ENCODE measurements at regions not wholly inside any gene's neighbourhood (a gene's known extent, or its start where the extent isn't known, plus 50 kb on each side); places are given as distances from the start of the nearest gene placed in this dataset.

GRCh38 chr11:80529726-80530125 is 1088.9 kb upstream of the TENM4 start:
- ATAC-seq, result no peak
- no peak for TF ChIP-seq RARB (CRISPR knock-in tag; IDR thresholded peaks at IDR 0.05)

DNA sequence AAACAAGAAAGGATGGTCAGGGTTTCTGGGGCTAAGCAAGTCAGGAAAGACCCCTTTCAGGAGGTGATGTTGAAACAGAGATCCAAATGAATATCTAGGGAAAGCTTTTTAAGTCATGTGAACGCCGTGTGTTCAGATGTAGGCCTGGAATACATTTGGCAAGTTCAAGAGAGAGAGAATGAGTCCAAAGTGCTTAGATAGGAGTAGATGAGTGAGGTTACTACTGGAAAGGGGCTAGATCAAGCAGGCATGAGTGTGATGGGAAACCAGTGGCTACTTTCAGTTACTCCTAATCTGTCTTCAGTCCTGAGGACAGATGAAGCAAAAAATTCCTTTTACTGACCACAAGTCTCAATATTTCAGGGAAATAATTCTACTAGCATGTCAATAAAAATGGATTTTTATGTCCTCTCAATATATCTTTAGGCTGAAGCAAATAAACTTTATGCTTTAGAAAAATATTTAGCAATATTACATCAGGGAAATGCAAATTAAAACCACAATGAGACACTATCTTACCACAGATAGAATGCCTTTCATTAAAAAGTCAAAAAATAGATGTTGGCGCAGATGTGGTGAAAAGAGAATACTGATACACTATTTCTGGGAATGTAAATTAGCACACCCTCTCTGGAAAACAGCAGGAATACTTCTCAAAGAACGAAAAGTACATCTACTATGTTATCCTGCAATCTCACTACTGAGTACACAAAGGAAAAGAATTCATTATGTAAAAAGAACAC is 1085.0 kb upstream of the TENM4 start:
- no peak for ATAC-seq
- TF ChIP-seq ZNF8 (CRISPR knock-in tag; IDR thresholded peaks at IDR 0.05) (no peak), CSDC2 (CRISPR knock-in tag; IDR thresholded peaks at IDR 0.05) (no peak), PPARA (CRISPR knock-in tag; IDR thresholded peaks at IDR 0.05; ENCODE audit: borderline replicate concordance) (no peak), ZNF70 (CRISPR knock-in tag; IDR thresholded peaks at IDR 0.05) (no peak), ISL1 (CRISPR knock-in tag; IDR thresholded peaks at IDR 0.05) (no peak), SNAI2 (CRISPR knock-in tag; IDR thresholded peaks at IDR 0.05) (no peak), GLIS3 (CRISPR knock-in tag; IDR thresholded peaks at IDR 0.05) (no peak), ARNTL (CRISPR knock-in tag; IDR thresholded peaks at IDR 0.05; ENCODE audit: borderline replicate concordance, low read depth) (no peak), RARB (CRISPR knock-in tag; IDR thresholded peaks at IDR 0.05) (no peak), ZFP30 (CRISPR knock-in tag; IDR thresholded peaks at IDR 0.05) (no peak), PATZ1 (CRISPR knock-in tag; IDR thresholded peaks at IDR 0.05; ENCODE audit: borderline replicate concordance) (no peak), BACH2 (CRISPR knock-in tag; IDR thresholded peaks at IDR 0.05; ENCODE audit: borderline replicate concordance) (no peak), OSR1 (CRISPR knock-in tag; IDR thresholded peaks at IDR 0.05) (no peak)
- TF ChIP-seq, protein P1, sequence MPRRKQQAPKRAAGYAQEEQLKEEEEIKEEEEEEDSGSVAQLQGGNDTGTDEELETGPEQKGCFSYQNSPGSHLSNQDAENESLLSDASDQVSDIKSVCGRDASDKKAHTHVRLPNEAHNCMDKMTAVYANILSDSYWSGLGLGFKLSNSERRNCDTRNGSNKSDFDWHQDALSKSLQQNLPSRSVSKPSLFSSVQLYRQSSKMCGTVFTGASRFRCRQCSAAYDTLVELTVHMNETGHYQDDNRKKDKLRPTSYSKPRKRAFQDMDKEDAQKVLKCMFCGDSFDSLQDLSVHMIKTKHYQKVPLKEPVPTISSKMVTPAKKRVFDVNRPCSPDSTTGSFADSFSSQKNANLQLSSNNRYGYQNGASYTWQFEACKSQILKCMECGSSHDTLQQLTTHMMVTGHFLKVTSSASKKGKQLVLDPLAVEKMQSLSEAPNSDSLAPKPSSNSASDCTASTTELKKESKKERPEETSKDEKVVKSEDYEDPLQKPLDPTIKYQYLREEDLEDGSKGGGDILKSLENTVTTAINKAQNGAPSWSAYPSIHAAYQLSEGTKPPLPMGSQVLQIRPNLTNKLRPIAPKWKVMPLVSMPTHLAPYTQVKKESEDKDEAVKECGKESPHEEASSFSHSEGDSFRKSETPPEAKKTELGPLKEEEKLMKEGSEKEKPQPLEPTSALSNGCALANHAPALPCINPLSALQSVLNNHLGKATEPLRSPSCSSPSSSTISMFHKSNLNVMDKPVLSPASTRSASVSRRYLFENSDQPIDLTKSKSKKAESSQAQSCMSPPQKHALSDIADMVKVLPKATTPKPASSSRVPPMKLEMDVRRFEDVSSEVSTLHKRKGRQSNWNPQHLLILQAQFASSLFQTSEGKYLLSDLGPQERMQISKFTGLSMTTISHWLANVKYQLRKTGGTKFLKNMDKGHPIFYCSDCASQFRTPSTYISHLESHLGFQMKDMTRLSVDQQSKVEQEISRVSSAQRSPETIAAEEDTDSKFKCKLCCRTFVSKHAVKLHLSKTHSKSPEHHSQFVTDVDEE (CRISPR knock-in tag; IDR thresholded peaks at IDR 0.05), result no peak
- TF ChIP-seq, protein P2, sequence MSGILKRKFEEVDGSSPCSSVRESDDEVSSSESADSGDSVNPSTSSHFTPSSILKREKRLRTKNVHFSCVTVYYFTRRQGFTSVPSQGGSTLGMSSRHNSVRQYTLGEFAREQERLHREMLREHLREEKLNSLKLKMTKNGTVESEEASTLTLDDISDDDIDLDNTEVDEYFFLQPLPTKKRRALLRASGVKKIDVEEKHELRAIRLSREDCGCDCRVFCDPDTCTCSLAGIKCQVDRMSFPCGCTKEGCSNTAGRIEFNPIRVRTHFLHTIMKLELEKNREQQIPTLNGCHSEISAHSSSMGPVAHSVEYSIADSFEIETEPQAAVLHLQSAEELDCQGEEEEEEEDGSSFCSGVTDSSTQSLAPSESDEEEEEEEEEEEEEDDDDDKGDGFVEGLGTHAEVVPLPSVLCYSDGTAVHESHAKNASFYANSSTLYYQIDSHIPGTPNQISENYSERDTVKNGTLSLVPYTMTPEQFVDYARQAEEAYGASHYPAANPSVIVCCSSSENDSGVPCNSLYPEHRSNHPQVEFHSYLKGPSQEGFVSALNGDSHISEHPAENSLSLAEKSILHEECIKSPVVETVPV (CRISPR knock-in tag; IDR thresholded peaks at IDR 0.05), result no peak
- TF ChIP-seq, protein P3, sequence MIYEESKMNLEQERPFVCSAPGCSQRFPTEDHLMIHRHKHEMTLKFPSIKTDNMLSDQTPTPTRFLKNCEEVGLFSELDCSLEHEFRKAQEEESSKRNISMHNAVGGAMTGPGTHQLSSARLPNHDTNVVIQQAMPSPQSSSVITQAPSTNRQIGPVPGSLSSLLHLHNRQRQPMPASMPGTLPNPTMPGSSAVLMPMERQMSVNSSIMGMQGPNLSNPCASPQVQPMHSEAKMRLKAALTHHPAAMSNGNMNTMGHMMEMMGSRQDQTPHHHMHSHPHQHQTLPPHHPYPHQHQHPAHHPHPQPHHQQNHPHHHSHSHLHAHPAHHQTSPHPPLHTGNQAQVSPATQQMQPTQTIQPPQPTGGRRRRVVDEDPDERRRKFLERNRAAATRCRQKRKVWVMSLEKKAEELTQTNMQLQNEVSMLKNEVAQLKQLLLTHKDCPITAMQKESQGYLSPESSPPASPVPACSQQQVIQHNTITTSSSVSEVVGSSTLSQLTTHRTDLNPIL (CRISPR knock-in tag; IDR thresholded peaks at IDR 0.05; ENCODE audit: low read depth), result no peak

DNA sequence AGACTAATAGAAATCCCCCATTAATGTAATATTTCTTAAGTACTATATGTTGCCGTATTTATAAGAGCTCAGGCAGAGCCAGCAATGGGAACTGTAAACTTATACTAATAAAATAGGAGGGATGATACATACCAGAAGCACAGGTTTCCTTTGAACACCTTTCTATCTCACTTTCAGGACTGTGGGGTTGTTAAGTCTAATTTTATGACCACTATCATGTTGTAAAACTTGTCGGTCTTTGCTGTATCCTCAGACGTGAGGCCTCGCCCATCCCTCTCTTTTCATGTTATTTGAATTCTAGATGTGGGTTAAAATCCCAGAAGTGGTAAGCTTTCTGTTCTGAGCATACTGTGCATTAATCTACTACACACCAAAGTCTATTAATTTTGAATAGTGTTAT is 1083.5 kb upstream of the TENM4 start:
- ATAC-seq, result no peak
- TF ChIP-seq POU6F1 (CRISPR knock-in tag; IDR thresholded peaks at IDR 0.05; ENCODE audit: borderline replicate concordance, low read depth) (no peak), ZNF8 (CRISPR knock-in tag; IDR thresholded peaks at IDR 0.05) (no peak), PPARA (CRISPR knock-in tag; IDR thresholded peaks at IDR 0.05; ENCODE audit: borderline replicate concordance) (no peak), ARNTL (CRISPR knock-in tag; IDR thresholded peaks at IDR 0.05; ENCODE audit: borderline replicate concordance, low read depth) (no peak), ZC3H10 (CRISPR knock-in tag; IDR thresholded peaks at IDR 0.05) (no peak), ZFP3 (CRISPR knock-in tag; IDR thresholded peaks at IDR 0.05) (no peak), PATZ1 (CRISPR knock-in tag; IDR thresholded peaks at IDR 0.05; ENCODE audit: borderline replicate concordance) (no peak)
- TF ChIP-seq, protein P2 (CRISPR knock-in tag; IDR thresholded peaks at IDR 0.05), result no peak
- TF ChIP-seq, protein P1 (CRISPR knock-in tag; IDR thresholded peaks at IDR 0.05), result no peak

Data from SK-N-SH treated with all-trans-retinoic acid at 6 μM for 48 hours (cell line).